SK-N-SH (cell line): ENCODE measurements at regions not wholly inside any gene's neighbourhood (a gene's known extent, or its start where the extent isn't known, plus 50 kb on each side); places are given as distances from the start of the nearest gene placed in this dataset.

Experiments
- CTCF ChIP-seq: fragments of 200-600 bp; sonication (generic); IDR thresholded peaks from 2 replicates; pipeline ENCODE4 v1.6.1; 2017; ENCODE audit warnings: antibody characterized with exemption, mild to moderate bottlenecking, moderate library complexity
- JUND ChIP-seq: IDR thresholded peaks from 2 replicates; pipeline ENCODE4 v1.4.0; 2012
- MXI1 ChIP-seq: IDR thresholded peaks from 2 replicates; pipeline ENCODE4 v1.6.1; 2012; ENCODE audit warnings: mild to moderate bottlenecking, low read depth, low read length, improper control_type of control experiment
- RCOR1 ChIP-seq: fragments of 150-350 bp; IDR thresholded peaks from 2 replicates; pipeline ENCODE4 v1.6.1; 2017; ENCODE audit warnings: antibody characterized with exemption, low read length
- SIN3A ChIP-seq: IDR thresholded peaks from 2 replicates; pipeline ENCODE4 v1.6.1; 2012; ENCODE audit warnings: low read depth, mild to moderate bottlenecking, low read length, moderate library complexity, borderline replicate concordance
- TAF1 ChIP-seq: IDR thresholded peaks from 2 replicates; pipeline ENCODE4 v1.6.1; 2012; ENCODE audit warnings: low read depth, mild to moderate bottlenecking, low read length, moderate library complexity, borderline replicate concordance
- YY1 ChIP-seq: IDR thresholded peaks from 2 replicates; pipeline ENCODE4 v1.4.0; 2012; ENCODE audit warnings: low read depth, mild to moderate bottlenecking
- ZBTB33 ChIP-seq: IDR thresholded peaks from 2 replicates; pipeline ENCODE4 v1.4.0; 2012; ENCODE audit warnings: low read depth, borderline replicate concordance
- TF ChIP-seq, protein P1 (sequence below): IDR thresholded peaks from 2 replicates; pipeline ENCODE4 v1.6.1; 2012; ENCODE audit warnings: mild to moderate bottlenecking, low read depth, low read length, moderate library complexity

DNA sequence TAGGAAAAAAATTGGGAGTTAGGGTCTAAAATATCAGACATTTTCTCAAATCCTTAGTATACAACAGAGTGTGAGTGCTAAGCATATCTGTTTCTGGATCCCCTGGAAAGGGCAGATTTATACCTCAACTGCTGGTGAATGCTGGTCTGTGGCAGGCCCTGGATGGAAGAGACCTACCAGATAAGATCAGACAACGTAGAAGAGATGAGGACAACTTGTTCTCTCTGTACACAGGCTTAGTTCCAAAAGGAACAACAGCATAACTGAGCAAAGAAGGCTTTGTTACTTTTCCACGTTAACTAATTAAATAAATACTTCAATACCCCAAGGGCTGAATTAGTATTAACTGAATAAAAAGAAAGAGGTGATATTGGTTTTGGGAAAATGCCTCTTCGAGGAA lies 1277.3 kb downstream of the SLITRK5 start:
- TF ChIP-seq CTCF (no peak), YY1 (no peak), TAF1 (no peak), ZBTB33 (no peak), MXI1 (no peak), RCOR1 (no peak), JUND (no peak), SIN3A (no peak)
- TF ChIP-seq, protein P1, sequence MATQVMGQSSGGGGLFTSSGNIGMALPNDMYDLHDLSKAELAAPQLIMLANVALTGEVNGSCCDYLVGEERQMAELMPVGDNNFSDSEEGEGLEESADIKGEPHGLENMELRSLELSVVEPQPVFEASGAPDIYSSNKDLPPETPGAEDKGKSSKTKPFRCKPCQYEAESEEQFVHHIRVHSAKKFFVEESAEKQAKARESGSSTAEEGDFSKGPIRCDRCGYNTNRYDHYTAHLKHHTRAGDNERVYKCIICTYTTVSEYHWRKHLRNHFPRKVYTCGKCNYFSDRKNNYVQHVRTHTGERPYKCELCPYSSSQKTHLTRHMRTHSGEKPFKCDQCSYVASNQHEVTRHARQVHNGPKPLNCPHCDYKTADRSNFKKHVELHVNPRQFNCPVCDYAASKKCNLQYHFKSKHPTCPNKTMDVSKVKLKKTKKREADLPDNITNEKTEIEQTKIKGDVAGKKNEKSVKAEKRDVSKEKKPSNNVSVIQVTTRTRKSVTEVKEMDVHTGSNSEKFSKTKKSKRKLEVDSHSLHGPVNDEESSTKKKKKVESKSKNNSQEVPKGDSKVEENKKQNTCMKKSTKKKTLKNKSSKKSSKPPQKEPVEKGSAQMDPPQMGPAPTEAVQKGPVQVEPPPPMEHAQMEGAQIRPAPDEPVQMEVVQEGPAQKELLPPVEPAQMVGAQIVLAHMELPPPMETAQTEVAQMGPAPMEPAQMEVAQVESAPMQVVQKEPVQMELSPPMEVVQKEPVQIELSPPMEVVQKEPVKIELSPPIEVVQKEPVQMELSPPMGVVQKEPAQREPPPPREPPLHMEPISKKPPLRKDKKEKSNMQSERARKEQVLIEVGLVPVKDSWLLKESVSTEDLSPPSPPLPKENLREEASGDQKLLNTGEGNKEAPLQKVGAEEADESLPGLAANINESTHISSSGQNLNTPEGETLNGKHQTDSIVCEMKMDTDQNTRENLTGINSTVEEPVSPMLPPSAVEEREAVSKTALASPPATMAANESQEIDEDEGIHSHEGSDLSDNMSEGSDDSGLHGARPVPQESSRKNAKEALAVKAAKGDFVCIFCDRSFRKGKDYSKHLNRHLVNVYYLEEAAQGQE, result no peak
